Hepatocyte (in vitro differentiated cells): ENCODE measurements at regions not wholly inside any gene's neighbourhood (a gene's known extent, or its start where the extent isn't known, plus 50 kb on each side); places are given as distances from the start of the nearest gene placed in this dataset.

ENCODE experiments used
- DNase-seq: peaks from one replicate; pipeline ENCODE4 v3.0.0-alpha.2; 2016; ENCODE audit warnings: low spot score
- H2AFZ ChIP-seq: fragments of 200-600 bp; sonication (generic); 2 replicates; pipeline ENCODE4 v1.6.0; 2016; ENCODE audit warnings: antibody characterized with exemption, mild to moderate bottlenecking
- H3K27ac ChIP-seq: fragments of 200-600 bp; sonication (generic); 2 replicates; pipeline ENCODE4 v1.5.1; 2016; ENCODE audit warnings: mild to moderate bottlenecking
- H3K27me3 ChIP-seq: fragments of 200-600 bp; sonication (generic); 2 replicates; pipeline ENCODE4 v1.6.1; 2016
- H3K36me3 ChIP-seq: fragments of 200-600 bp; sonication (generic); replicated peaks from 2 replicates; pipeline ENCODE4 v1.5.1; 2016; ENCODE audit warnings: low read depth; ENCODE audit not compliant: insufficient read depth
- H3K4me1 ChIP-seq: fragments of 200-600 bp; sonication (generic); 2 replicates; pipeline ENCODE4 v1.5.1; 2016; ENCODE audit warnings: mild to moderate bottlenecking, moderate library complexity; ENCODE audit not compliant: insufficient read depth
- H3K4me2 ChIP-seq: fragments of 200-600 bp; sonication (generic); 2 replicates; pipeline ENCODE4 v1.6.0; 2016
- H3K4me3 ChIP-seq: fragments of 200-600 bp; sonication (generic); 2 replicates; pipeline ENCODE4 v1.5.1; 2016; ENCODE audit warnings: mild to moderate bottlenecking
- H3K79me2 ChIP-seq: fragments of 200-600 bp; sonication (generic); 2 replicates; pipeline ENCODE4 v1.6.0; 2017; ENCODE audit warnings: mild to moderate bottlenecking
- H3K9me2 ChIP-seq: fragments of 200-600 bp; sonication (generic); replicated peaks from 2 replicates; pipeline ENCODE4 v1.6.0; 2017; ENCODE audit warnings: mild to moderate bottlenecking; ENCODE audit not compliant: insufficient read depth
- H3K9me3 ChIP-seq: fragments of 200-600 bp; sonication (generic); 2 replicates; pipeline ENCODE4 v1.5.1; 2016; ENCODE audit warnings: low read depth, mild to moderate bottlenecking
- H4K20me1 ChIP-seq: fragments of 200-600 bp; sonication (generic); 2 replicates; pipeline ENCODE4 v1.6.0; 2016; ENCODE audit warnings: mild to moderate bottlenecking; ENCODE audit not compliant: insufficient read depth, poor library complexity, severe bottlenecking
- EZH2 ChIP-seq: fragments of 200-600 bp; sonication (generic); IDR thresholded peaks from 2 replicates; pipeline ENCODE4 v1.6.1; 2016; ENCODE audit warnings: antibody characterized with exemption, mild to moderate bottlenecking, borderline replicate concordance
- EZH2phosphoT487 ChIP-seq: fragments of 200-600 bp; sonication (generic); IDR thresholded peaks from one replicate; pipeline ENCODE4 v1.6.1; 2018; ENCODE audit warnings: antibody characterized with exemption, mild to moderate bottlenecking, low read depth, moderate library complexity; ENCODE audit not compliant: unreplicated experiment, severe bottlenecking
- WGBS: methylation state at CpG from one replicate; pipeline ENCODE4 v1.1.6; 2016; ENCODE audit warnings: low lambda C conversion rate; ENCODE audit errors: missing lambda C conversion rate; 5-methylcytosine and 5-hydroxymethylcytosine counted together
- TF ChIP-seq, protein P1 (sequence below): fragments of 200-600 bp; sonication (generic); IDR thresholded peaks from 2 replicates; pipeline ENCODE4 v1.5.1; 2016; ENCODE audit warnings: antibody characterized with exemption, mild to moderate bottlenecking; ENCODE audit not compliant: poor library complexity

DNA sequence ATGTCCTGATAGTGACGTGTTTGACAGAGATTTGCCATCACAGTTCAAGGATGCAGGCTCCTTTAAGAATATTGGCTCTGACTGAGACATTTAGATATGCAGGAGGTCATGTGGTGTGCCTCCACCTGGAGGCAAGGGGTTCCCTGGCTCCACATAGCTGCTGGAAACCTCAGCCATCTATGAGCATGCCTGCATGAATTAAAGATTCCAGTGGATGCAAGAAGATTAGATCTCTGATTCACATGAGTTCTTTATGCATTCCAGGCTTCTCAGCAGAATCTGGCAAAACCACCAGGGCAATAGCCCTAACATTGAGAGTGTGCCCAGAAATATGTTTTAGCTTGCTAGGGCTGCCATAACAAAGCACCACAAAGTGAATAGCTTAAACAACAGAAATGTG, 298.5 kb upstream of the AADAT start:
- Histone ChIP-seq H3K4me2 (no peak overlapping the region), H3K36me3 (no peaks in the 10 kb centered on the region), H3K27me3 (no peaks in the 10 kb centered on the region), H3K9me3 (no peaks in the 10 kb centered on the region), H4K20me1 (no peaks in the 10 kb centered on the region), H3K4me1 (no peaks in the 10 kb centered on the region), H2AFZ (no peak overlapping the region), H3K9me2 (no peaks in the 10 kb centered on the region), H3K79me2 (no peaks in the 10 kb centered on the region), H3K27ac (no peak overlapping the region), H3K4me3 (no peak overlapping the region)
- TF ChIP-seq, protein P1, sequence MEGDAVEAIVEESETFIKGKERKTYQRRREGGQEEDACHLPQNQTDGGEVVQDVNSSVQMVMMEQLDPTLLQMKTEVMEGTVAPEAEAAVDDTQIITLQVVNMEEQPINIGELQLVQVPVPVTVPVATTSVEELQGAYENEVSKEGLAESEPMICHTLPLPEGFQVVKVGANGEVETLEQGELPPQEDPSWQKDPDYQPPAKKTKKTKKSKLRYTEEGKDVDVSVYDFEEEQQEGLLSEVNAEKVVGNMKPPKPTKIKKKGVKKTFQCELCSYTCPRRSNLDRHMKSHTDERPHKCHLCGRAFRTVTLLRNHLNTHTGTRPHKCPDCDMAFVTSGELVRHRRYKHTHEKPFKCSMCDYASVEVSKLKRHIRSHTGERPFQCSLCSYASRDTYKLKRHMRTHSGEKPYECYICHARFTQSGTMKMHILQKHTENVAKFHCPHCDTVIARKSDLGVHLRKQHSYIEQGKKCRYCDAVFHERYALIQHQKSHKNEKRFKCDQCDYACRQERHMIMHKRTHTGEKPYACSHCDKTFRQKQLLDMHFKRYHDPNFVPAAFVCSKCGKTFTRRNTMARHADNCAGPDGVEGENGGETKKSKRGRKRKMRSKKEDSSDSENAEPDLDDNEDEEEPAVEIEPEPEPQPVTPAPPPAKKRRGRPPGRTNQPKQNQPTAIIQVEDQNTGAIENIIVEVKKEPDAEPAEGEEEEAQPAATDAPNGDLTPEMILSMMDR: no peak
- TF ChIP-seq EZH2 (no peak), EZH2phosphoT487 (no peak)
- 70% methylated on average over 1 of the region's 1 CpG for WGBS
- DNase-seq: no peak

DNA sequence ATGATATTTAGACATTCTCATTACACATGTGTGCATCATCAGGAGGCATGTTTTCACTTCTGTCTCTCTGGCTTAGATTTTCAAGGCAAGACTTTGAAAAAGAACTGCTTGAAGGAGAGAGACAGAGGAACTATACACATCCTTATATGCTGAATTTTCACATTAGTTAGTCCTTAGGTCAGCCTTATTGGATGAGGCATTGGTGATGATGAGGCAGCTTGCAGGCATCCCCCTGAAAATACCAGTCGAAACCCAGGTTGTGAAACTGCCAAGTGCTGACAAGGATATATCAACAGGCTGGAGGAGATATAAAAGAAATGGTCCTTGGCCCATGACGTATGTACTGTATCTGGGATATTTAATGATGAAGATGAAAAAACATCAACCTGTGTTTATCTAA, 297.2 kb upstream of the AADAT start:
- 85% methylated on average over 2 of the region's 2 CpGs for WGBS
- no peaks in the 10 kb centered on the region for H3K4me1 ChIP-seq
- no peaks in the 10 kb centered on the region for H3K79me2 ChIP-seq
- no peak overlapping the region for H3K27ac ChIP-seq
- no peaks in the 10 kb centered on the region for H3K27me3 ChIP-seq
- H4K20me1 ChIP-seq: no peaks in the 10 kb centered on the region
- no peaks in the 10 kb centered on the region for H3K9me2 ChIP-seq
- no peak overlapping the region for H2AFZ ChIP-seq
- H3K4me2 ChIP-seq: no peak overlapping the region
- no peaks in the 10 kb centered on the region for H3K36me3 ChIP-seq
- DNase-seq: no peak
- H3K4me3 ChIP-seq: no peak overlapping the region
- no peaks in the 10 kb centered on the region for H3K9me3 ChIP-seq
- no peak for TF ChIP-seq EZH2
- TF ChIP-seq, protein P1: no peak
- TF ChIP-seq EZH2phosphoT487: no peak

DNA sequence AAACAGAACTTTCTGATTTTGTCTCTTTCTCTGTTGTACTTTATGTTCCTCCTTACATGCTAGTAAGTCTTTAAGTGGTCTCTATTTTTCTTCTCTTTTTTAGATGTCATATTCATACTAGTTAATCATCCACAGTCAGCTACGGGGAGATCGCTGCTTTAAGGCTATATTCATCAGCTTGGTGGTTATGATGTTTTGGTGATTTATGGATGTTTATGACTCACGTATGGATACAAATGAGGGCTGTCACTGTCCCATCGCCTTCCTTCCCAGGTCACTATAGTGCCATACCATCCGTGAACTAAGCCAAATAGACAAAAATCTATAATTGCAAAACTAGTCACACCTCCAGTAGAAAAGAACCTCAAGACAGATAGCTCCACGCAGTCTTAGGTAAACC, 296.8 kb upstream of the AADAT start:
- Histone ChIP-seq H3K9me3 (no peaks in the 10 kb centered on the region), H3K4me3 (no peak overlapping the region), H3K9me2 (no peaks in the 10 kb centered on the region), H3K36me3 (no peaks in the 10 kb centered on the region), H3K27me3 (no peaks in the 10 kb centered on the region), H3K79me2 (no peaks in the 10 kb centered on the region), H3K27ac (no peak overlapping the region), H3K4me2 (no peak overlapping the region), H4K20me1 (no peaks in the 10 kb centered on the region), H2AFZ (no peak overlapping the region), H3K4me1 (no peaks in the 10 kb centered on the region)
- TF ChIP-seq EZH2phosphoT487: no peak
- WGBS: 77% methylated on average over 6 of the region's 6 CpGs
- DNase-seq: no peak

DNA sequence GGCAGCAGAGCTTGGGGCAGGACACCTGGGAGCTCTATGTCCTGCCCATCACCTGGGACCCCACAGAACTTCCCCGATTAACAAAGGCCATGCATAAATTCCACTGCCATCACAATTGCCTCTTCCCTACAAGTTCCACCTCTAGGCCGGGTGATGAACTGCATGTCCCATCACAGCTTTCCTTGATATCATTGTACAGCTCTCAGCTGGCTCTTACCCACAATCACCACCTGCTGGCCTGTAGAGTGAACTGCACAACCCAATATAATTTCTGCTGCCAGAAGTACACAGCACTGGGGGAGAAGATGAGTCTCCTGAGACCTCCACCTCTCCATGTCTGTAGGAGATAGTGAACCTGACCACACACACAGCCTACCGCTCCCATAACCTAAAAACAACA, 285.0 kb upstream of the AADAT start:
- H3K4me1 ChIP-seq: no peaks in the 10 kb centered on the region
- no peaks in the 10 kb centered on the region for H4K20me1 ChIP-seq
- no peaks in the 10 kb centered on the region for H3K27me3 ChIP-seq
- H2AFZ ChIP-seq: no peak overlapping the region
- no peaks in the 10 kb centered on the region for H3K36me3 ChIP-seq
- no peak overlapping the region for H3K4me3 ChIP-seq
- DNase-seq: peak; percentile 49
- TF ChIP-seq EZH2: no peak
- TF ChIP-seq, protein P1: peak; percentile 46
- 82% methylated on average over 3 of the region's 3 CpGs for WGBS
- no peaks in the 10 kb centered on the region for H3K9me2 ChIP-seq
- no peaks in the 10 kb centered on the region for H3K9me3 ChIP-seq
- H3K79me2 ChIP-seq: no peaks in the 10 kb centered on the region
- no peak overlapping the region for H3K4me2 ChIP-seq
- H3K27ac ChIP-seq: no peak overlapping the region
